HepG2 (cell line): ENCODE measurements at regions not wholly inside any gene's neighbourhood (a gene's known extent, or its start where the extent isn't known, plus 50 kb on each side); places are given as distances from the start of the nearest gene placed in this dataset.

Experiments
- ATAC-seq: fragments of 200-7000 bp; cut with Tn5 transposase; 3 replicates; pipeline ENCODE4 v1.9.1; 2020; ENCODE audit warnings: mild to moderate bottlenecking, moderate library complexity
- BruUV-seq: library from RNA; stranded (reverse); fragments of 400-500 nt; replicated peaks from 2 replicates; lab custom pipeline; 2021; lab: Mats Ljungman, UMichigan
- CTCF ChIA-PET: fragments of 300-600 bp; formaldehyde crosslinking; extraction: SDS; loops from one replicate; lab custom pipeline; 2021; ENCODE audit warnings: low total read pairs, inconsistent platforms, low intra/inter-chr PET ratio; lab: Yijun Ruan, JAX
- POLR2A ChIA-PET: fragments of 350-600 bp; sonication (Branson Sonifier 250); formaldehyde crosslinking; loops from one replicate; lab custom pipeline; 2020; ENCODE audit warnings: antibody characterized with exemption, inconsistent platforms; lab: Yijun Ruan, JAX
- DNase-seq: peaks from one replicate; pipeline ENCODE4 v3.0.0-alpha.2; 2015; ENCODE audit warnings: low spot score
- FAIRE-seq: peaks from 3 replicates; lab custom pipeline; 2011; peaks lifted over from hg19 to GRCh38; lab: Jason Lieb, UNC
- H2AFZ ChIP-seq: one replicate; pipeline ENCODE4 v1.6.1; 2011; ENCODE audit warnings: low read length, inconsistent platforms
- H3K27ac ChIP-seq: fragments of 300-600 bp; 3 replicates; pipeline ENCODE4 v1.8.0; 2011; ENCODE audit warnings: mixed run types, mild to moderate bottlenecking, mixed read lengths, low read length, inconsistent platforms; ENCODE audit not compliant: insufficient read depth; ENCODE audit errors: extremely low read length
- H3K27me3 ChIP-seq, 2 experiments: fragments of 200-600 bp in 1 of 2; 2 replicates in 1 of 2; 3 replicates in 1 of 2; pipeline versions ENCODE4 v1.6.0 to v1.8.0; 2011; ENCODE audit warnings: low read length in 2 of 2, mild to moderate bottlenecking in 2 of 2, moderate library complexity in 2 of 2, inconsistent platforms in 1 of 2; ENCODE audit not compliant: insufficient read depth in 2 of 2, control insufficient read depth in 1 of 2
- H3K36me3 ChIP-seq, 2 experiments: fragments of 200-600 bp in 1 of 2; replicated peaks in 1 of 2; 2 replicates in 1 of 2; 3 replicates in 1 of 2; pipeline versions ENCODE4 v1.5.1 to v1.8.0; 2011; ENCODE audit warnings: low read length in 2 of 2, inconsistent platforms in 1 of 2; ENCODE audit not compliant: insufficient read depth in 2 of 2, control insufficient read depth in 1 of 2
- H3K4me1 ChIP-seq: 2 replicates; pipeline ENCODE4 v1.5.1; 2012; ENCODE audit warnings: low read length, inconsistent platforms; ENCODE audit not compliant: insufficient read depth
- H3K4me2 ChIP-seq: 2 replicates; pipeline ENCODE4 v1.6.0; 2011; ENCODE audit warnings: low read depth, low read length, inconsistent platforms
- H3K4me3 ChIP-seq, 3 experiments: fragments of 200-600 bp in 1 of 3; sonication (generic), shearing (Covaris generic) in 1 of 3; replicated peaks in 1 of 3; 2 replicates each; pipeline ENCODE4 v1.5.1; 2011 to 2016; ENCODE audit warnings: low read length in 3 of 3, inconsistent platforms in 2 of 3, low read depth in 2 of 3, mild to moderate bottlenecking in 2 of 3, control low read depth in 1 of 3, mixed read lengths in 1 of 3; ENCODE audit not compliant: insufficient read depth in 1 of 3
- H3K79me2 ChIP-seq: one replicate; pipeline ENCODE4 v1.6.1; 2011; ENCODE audit warnings: low read length, inconsistent platforms; ENCODE audit not compliant: insufficient read depth
- H3K9ac ChIP-seq: 2 replicates; pipeline ENCODE4 v1.6.0; 2011; ENCODE audit warnings: mild to moderate bottlenecking, low read depth, low read length, inconsistent platforms; ENCODE audit not compliant: insufficient read depth
- H3K9me3 ChIP-seq: 2 replicates; pipeline ENCODE4 v1.5.1; 2012; ENCODE audit warnings: mild to moderate bottlenecking, low read length
- H4K20me1 ChIP-seq: 2 replicates; pipeline ENCODE4 v1.6.0; 2011; ENCODE audit warnings: inconsistent platforms, mild to moderate bottlenecking, low read length, moderate library complexity; ENCODE audit not compliant: insufficient read depth
- AGO2 ChIP-seq: fragments of 200-400 bp; formaldehyde crosslinking; optimal IDR thresholded peaks from 2 replicates; pipeline ENCODE3; 2017; ENCODE audit warnings: mild to moderate bottlenecking, low read depth, low read length, moderate library complexity
- EHMT2 ChIP-seq: fragments of 200-600 bp; sonication (generic); IDR thresholded peaks from 2 replicates; pipeline ENCODE4 v1.7.0; 2017; ENCODE audit warnings: antibody characterized with exemption, low read depth, low read length, borderline replicate concordance
- HOXA3 ChIP-seq: sonication (generic); formaldehyde crosslinking; IDR thresholded peaks from 2 replicates; pipeline ENCODE4 v1.5.0; 2020; ENCODE audit warnings: missing genetic modification reagents
- HOXA7 ChIP-seq: sonication (generic); formaldehyde crosslinking; IDR thresholded peaks from 2 replicates; pipeline ENCODE4 v1.8.1; 2022; ENCODE audit warnings: mild to moderate bottlenecking, missing genetic modification reagents, moderate library complexity
- IRX3 ChIP-seq: sonication (generic); formaldehyde crosslinking; IDR thresholded peaks from 2 replicates; pipeline ENCODE4 v1.8.1; 2023; ENCODE audit warnings: mild to moderate bottlenecking, low read depth, missing genetic modification reagents, borderline replicate concordance
- PBX2 ChIP-seq: IDR thresholded peaks from 2 replicates; pipeline ENCODE4 v1.6.1; 2016; ENCODE audit warnings: control low read depth
- THRA ChIP-seq: sonication (generic); formaldehyde crosslinking; IDR thresholded peaks from 2 replicates; pipeline ENCODE4 v1.4.0; 2020; ENCODE audit warnings: missing genetic modification reagents, borderline replicate concordance
- WGBS: methylation state at CpG from one replicate; pipeline ENCODE4 v1.1.6; 2017; ENCODE audit warnings: low lambda C conversion rate; 5-methylcytosine and 5-hydroxymethylcytosine counted together
- in situ Hi-C: cut with HindIII; loops from 2 replicates; pipeline ENCODE4 v1.10.0; 2017; ENCODE audit warnings: low pct_unique_long_range_greater_than_20kb; ENCODE audit not compliant: extremely low pct_ligation_motif_present
- intact Hi-C: fragments of 100-400 bp; cut with micrococcal nuclease; formaldehyde crosslinking; loops from one replicate; pipeline ENCODE4 v1.10.0; 2022; ENCODE audit not compliant: unreplicated experiment

- no peaks in the 10 kb centered on the region for H3K27me3 ChIP-seq
- no peak overlapping the region for H3K9ac ChIP-seq
- no peaks in the 10 kb centered on the region for H3K9me3 ChIP-seq
- in situ Hi-C loops (no loop called here), intact Hi-C loops (no loop called here)
- no peak for DNase-seq
- H3K4me2 ChIP-seq = no peak overlapping the region
- peaks cover 6 to 15% of the 10 kb centered on the region in 2 experiments; a peak in 4 of 5 replicates for H3K36me3 ChIP-seq
- H3K79me2 ChIP-seq = no peaks in the 10 kb centered on the region
- H2AFZ ChIP-seq = no peak overlapping the region
- ChIA-PET CTCF (no interaction called here), POLR2A (no interaction called here)
- no peak overlapping the region for H3K27ac ChIP-seq
- peak; percentile 11 for ATAC-seq
- TF ChIP-seq EHMT2 (no peak), HOXA7 (CRISPR knock-in tag) (no peak), IRX3 (CRISPR knock-in tag) (no peak), THRA (no peak), PBX2 (no peak), AGO2 (peak; percentile 27), HOXA3 (CRISPR knock-in tag) (no peak)
- no peak overlapping the region for H3K4me3 ChIP-seq
- no peaks in the 10 kb centered on the region for H3K4me1 ChIP-seq
- no peaks in the 10 kb centered on the region for H4K20me1 ChIP-seq
- 97% methylated on average over 29 of the region's 36 CpGs for WGBS
- FAIRE-seq = no peak
- BruUV-seq = no TSS peak
These were observed 129.6 kb downstream of the NCOR2 start for GRCh38 chr12:124437617-124438436.
